GM12891 (cell line): ENCODE measurements at regions not wholly inside any gene's neighbourhood (a gene's known extent, or its start where the extent isn't known, plus 50 kb on each side); places are given as distances from the start of the nearest gene placed in this dataset.

Source experiments
- POLR2A ChIP-seq: IDR thresholded peaks from 2 replicates; pipeline ENCODE4 v1.6.1; 2011; ENCODE audit warnings: low read depth, low read length, control low read depth
- POLR2AphosphoS5 ChIP-seq: IDR thresholded peaks from 2 replicates; pipeline ENCODE4 v1.6.1; 2011; ENCODE audit warnings: low read depth, low read length, control low read depth
- SPI1 ChIP-seq: IDR thresholded peaks from 2 replicates; pipeline ENCODE4 v1.6.1; 2011; ENCODE audit warnings: low read depth, low read length, control low read depth
- TAF1 ChIP-seq: IDR thresholded peaks from 2 replicates; pipeline ENCODE4 v1.6.1; 2011; ENCODE audit warnings: low read depth, low read length, control low read depth

GRCh38 chr5:93224624-93225023 is 356.4 kb downstream of the NR2F1-AS1 start:
- TF ChIP-seq POLR2A (no peak), POLR2AphosphoS5 (no peak), TAF1 (no peak), SPI1 (no peak)
